K562 (cell line): ENCODE measurements at regions not wholly inside any gene's neighbourhood (a gene's known extent, or its start where the extent isn't known, plus 50 kb on each side); places are given as distances from the start of the nearest gene placed in this dataset.

Experiments
- CBX5 ChIP-seq: IDR thresholded peaks from 2 replicates; pipeline ENCODE4 v1.6.1; 2014; ENCODE audit warnings: low read depth, borderline replicate concordance
- OTX1 ChIP-seq: fragments of 450-650 bp; formaldehyde crosslinking; IDR thresholded peaks from 2 replicates; pipeline ENCODE4 v1.4.0; 2022; ENCODE audit warnings: mild to moderate bottlenecking
- ZNF121 ChIP-seq: sonication (generic); formaldehyde crosslinking; conservative IDR thresholded peaks from 2 replicates; pipeline ENCODE4 v1.8.0; 2022; ENCODE audit warnings: missing genetic modification reagents
- TF ChIP-seq, protein P1 (sequence below): fragments of 450-650 bp; IDR thresholded peaks from 2 replicates; pipeline ENCODE4 v1.7.1; 2018; ENCODE audit warnings: mild to moderate bottlenecking, low read depth; ENCODE audit not compliant: partially characterized antibody
- TF ChIP-seq, protein P2 (sequence below), 2 experiments: fragments of 450-650 bp; formaldehyde crosslinking in 1 of 2; IDR thresholded peaks; 2 replicates each; pipeline versions ENCODE4 v1.4.0 to v1.6.1; 2014 to 2020; ENCODE audit warnings: mild to moderate bottlenecking in 2 of 2, borderline replicate concordance in 1 of 2, low read depth in 1 of 2
- TF ChIP-seq, protein P3 (sequence below): fragments of 200-800 bp; sonication (Bioruptor generic); IDR thresholded peaks from 2 replicates; pipeline ENCODE4 v1.6.1; 2017; ENCODE audit warnings: missing genetic modification characterization, missing compliant biosample characterization

DNA sequence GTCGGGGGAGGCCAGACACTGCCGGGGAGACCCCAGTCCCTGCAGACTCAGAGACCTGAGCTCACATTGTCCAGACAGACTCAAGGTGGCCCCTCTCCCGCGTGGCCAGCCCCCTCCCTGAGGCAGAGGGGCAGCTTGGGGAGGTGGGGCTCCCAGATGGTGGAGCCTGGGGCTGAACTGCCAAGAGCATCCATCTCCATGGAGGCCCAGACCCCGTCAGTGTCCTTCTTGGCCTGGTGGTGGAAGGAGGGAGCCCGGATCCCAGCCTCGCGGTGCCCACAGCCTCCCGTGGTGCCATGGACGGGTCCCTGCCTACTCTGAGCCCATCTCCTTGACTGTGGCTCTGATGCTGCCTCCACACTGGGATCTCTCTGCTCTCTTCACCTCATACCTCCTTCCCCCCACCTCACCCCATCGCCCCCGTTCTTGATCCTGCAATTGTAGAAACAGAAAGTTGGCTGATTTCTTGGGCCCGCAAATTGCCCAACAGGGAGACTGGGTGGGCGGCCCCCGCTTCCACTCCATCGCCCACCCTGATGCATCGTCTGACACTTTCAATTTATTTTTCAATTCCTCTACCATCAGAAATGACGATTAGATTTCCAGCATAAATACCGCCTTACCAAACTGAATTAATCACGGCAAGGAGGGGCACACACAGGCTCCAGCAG is 348.9 kb downstream of the MATN1 start (continued):
- TF ChIP-seq, protein P1, sequence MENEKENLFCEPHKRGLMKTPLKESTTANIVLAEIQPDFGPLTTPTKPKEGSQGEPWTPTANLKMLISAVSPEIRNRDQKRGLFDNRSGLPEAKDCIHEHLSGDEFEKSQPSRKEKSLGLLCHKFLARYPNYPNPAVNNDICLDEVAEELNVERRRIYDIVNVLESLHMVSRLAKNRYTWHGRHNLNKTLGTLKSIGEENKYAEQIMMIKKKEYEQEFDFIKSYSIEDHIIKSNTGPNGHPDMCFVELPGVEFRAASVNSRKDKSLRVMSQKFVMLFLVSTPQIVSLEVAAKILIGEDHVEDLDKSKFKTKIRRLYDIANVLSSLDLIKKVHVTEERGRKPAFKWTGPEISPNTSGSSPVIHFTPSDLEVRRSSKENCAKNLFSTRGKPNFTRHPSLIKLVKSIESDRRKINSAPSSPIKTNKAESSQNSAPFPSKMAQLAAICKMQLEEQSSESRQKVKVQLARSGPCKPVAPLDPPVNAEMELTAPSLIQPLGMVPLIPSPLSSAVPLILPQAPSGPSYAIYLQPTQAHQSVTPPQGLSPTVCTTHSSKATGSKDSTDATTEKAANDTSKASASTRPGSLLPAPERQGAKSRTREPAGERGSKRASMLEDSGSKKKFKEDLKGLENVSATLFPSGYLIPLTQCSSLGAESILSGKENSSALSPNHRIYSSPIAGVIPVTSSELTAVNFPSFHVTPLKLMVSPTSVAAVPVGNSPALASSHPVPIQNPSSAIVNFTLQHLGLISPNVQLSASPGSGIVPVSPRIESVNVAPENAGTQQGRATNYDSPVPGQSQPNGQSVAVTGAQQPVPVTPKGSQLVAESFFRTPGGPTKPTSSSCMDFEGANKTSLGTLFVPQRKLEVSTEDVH, result no peak
- TF ChIP-seq, protein P2, sequence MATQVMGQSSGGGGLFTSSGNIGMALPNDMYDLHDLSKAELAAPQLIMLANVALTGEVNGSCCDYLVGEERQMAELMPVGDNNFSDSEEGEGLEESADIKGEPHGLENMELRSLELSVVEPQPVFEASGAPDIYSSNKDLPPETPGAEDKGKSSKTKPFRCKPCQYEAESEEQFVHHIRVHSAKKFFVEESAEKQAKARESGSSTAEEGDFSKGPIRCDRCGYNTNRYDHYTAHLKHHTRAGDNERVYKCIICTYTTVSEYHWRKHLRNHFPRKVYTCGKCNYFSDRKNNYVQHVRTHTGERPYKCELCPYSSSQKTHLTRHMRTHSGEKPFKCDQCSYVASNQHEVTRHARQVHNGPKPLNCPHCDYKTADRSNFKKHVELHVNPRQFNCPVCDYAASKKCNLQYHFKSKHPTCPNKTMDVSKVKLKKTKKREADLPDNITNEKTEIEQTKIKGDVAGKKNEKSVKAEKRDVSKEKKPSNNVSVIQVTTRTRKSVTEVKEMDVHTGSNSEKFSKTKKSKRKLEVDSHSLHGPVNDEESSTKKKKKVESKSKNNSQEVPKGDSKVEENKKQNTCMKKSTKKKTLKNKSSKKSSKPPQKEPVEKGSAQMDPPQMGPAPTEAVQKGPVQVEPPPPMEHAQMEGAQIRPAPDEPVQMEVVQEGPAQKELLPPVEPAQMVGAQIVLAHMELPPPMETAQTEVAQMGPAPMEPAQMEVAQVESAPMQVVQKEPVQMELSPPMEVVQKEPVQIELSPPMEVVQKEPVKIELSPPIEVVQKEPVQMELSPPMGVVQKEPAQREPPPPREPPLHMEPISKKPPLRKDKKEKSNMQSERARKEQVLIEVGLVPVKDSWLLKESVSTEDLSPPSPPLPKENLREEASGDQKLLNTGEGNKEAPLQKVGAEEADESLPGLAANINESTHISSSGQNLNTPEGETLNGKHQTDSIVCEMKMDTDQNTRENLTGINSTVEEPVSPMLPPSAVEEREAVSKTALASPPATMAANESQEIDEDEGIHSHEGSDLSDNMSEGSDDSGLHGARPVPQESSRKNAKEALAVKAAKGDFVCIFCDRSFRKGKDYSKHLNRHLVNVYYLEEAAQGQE (IDR thresholded peaks at IDR 0.05; ENCODE audit: borderline replicate concordance), result no peak
- TF ChIP-seq, protein P2 (CRISPR knock-in tag; IDR thresholded peaks at IDR 0.05; ENCODE audit: low read depth), result no peak
- TF ChIP-seq OTX1 (CRISPR knock-in tag), result no peak
- no peak for TF ChIP-seq CBX5
- no peak for TF ChIP-seq ZNF121 (CRISPR knock-in tag)
- TF ChIP-seq, protein P3, sequence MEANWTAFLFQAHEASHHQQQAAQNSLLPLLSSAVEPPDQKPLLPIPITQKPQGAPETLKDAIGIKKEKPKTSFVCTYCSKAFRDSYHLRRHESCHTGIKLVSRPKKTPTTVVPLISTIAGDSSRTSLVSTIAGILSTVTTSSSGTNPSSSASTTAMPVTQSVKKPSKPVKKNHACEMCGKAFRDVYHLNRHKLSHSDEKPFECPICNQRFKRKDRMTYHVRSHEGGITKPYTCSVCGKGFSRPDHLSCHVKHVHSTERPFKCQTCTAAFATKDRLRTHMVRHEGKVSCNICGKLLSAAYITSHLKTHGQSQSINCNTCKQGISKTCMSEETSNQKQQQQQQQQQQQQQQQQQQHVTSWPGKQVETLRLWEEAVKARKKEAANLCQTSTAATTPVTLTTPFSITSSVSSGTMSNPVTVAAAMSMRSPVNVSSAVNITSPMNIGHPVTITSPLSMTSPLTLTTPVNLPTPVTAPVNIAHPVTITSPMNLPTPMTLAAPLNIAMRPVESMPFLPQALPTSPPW (CRISPR knock-in tag), result no peak
